ENCODE measurements at regions not wholly inside any gene's neighbourhood (a gene's known extent, or its start where the extent isn't known, plus 50 kb on each side); places are given as distances from the start of the nearest gene placed in this dataset.
A peak's percentile ranks its signal among the peaks of the same experiment; 100 is the strongest.
"Not testable (repeated sequence)": the region's sequence is repeated elsewhere in the genome, so short reads cannot be mapped to it uniquely, and the experiment has no call there.

DNA sequence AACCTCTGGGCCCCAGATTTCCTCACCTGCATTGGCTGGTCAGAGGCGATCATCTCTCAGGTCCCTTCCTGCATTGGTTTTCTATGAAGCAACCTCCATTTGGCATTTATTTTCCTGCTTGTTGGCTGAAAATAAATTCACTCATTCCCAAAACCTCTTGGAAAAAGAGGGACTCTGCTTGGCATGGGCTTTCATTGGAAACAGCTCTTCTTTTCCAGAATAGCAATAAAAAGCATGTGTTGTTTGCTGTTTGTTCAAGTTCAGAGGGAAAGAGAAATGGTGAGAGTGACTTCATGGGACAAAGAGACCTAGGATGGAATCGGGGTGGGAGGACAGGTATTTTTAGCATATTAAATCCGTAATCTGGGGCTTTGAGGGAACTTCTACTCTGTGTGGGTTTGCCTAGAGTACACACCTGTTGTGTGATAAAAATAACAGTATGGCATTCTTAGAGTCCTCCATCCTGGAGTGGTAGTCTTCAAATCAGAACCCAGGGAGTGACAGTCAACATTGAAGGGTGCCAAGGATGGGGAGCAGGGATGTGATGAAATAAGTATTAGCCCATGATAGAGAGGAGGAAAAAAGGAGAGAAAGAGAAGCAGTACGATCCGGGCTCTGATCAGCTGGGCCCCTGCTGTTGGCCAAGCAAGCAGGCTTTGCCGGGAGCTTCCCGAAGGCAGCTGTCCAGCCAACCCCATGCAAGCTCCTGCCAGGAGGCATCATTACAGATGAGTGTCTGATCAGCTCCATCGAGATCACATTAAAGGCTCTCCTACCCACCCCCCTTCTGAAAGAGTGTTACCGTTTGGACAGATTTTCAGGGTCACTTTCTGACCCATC lies 131.9 kb upstream of the NFIA start:
- DNase-seq (ENCODE audit: low read depth, low spot score) = no peak

DNA sequence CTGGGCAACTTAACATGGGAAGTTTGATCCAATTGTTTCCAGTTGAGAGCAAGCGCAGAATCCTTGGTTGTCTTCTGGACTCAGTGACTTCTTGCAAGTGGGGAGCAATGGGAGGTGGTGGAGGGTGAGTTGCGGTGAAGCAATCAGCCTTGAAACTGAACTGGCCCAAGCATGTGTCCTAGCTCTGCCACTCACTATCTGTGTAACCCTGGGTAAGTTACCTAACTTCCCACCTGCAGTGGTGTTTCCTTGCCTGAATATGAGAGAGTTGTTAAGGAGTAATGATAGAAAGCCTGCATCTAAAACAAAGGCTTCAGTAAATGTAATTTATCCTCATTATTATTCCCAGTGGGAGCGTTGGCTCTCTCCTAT lies 132.5 kb upstream of the NFIA start:
- no peak for DNase-seq (ENCODE audit: low read depth, low spot score)

DNA sequence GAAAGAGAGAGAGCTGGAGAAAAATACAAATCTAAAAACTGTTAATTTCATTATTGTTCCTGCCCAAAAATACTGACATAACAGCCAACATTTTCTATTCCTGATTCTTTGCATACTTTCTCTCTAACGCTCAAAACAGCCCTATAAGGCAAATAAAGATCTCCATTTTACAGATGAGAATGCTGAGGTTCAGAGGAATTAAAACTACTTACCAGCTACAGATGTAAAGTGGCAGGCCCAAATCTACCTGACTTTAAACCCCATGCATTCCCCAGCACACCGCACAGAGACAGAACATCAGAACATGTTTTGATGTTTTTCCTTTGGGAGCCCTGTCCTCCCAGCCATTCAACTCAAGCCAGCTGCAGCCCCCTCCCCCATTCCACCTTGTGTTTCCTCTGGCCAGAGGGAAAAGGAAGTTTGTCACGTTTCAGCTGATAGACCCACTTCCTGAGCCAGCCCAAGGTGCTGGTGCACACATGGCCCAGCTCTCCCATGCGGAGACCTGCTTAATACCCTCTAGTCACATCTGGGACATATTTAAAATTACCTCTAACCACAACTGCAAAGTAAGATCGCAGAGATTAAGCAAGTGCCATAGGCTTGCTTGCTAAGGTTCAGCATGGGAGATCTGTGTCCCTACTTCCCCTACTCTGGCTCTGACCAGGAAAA lies 133.1 kb upstream of the NFIA start:
- DNase-seq (ENCODE audit: low read depth, low spot score) = no peak

DNA sequence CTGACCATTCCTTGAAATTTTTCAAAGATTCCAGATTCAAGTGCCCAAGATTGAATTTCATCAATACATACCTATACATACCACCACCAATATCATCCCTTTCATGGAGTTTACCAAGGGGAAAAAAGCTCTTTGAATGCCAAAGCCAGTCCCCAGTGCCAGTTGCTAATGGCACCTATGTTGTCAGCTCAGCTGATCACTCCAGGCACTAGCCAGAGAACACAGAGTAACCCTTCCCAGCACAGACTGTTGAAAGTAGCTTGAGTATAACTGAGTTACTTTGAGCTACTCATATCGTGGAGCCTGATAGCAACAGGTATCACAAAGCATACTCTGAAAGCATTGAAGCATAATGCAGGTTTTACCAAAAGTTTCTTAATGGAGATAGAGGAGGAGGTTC lies 133.9 kb upstream of the NFIA start:
- DNase-seq (ENCODE audit: low read depth, low spot score) = no peak

DNA sequence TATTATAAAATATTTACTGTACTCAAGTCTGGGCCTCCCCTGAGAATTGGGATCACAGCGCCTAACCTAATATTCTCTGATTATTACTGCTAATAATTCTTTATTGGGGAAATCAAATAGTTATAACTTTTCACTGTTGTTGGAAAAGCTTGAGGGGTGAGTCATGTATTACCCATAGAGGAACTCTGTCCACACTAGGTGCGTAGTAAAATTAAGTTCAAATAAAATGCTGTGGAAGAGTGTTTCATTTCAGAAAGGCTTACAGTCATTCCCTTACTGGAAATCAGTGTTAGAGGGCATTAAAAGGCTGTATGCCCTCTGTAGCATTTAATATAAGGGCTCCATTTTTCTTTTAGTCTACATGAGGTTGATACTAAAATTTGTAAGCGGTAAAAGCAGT lies 135.0 kb upstream of the NFIA start:
- DNase-seq (ENCODE audit: low read depth, low spot score) = no peak

DNA sequence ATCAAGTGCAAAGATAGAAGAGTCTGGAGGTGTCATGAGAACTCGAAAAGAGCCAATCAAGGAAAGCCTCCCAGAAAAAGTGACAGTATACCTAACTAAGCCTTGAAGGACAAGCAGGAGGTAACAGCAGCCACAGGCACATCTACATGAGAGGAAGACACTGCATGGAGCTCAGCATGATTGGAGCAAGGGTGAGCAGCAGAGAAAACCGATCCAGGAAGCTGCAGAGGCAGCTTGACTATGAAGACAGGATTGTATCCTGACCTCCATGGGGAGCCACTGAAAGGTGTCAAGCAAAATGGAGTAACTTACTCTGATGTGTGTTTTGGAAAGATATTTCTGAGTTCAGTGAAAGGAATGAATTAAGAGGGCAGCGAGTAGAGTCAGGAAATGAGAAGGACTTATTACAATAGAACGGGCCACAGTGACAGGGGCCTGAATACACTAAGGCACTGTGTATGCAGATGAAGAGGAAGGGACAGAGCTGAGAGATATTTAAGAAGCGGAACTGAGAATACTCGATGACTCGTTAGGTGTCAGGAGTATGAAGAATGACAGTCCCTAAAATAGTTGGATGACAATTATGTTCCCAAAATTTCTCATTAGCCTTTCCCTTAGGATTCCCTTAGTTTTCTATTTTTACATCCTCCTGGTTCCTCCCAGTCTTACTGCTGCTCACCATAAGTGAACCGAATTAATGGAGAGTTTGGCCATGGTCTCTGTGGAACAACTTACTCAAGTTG lies 139.3 kb upstream of the NFIA start:
- DNase-seq (ENCODE audit: low read depth, low spot score) = no peak

DNA sequence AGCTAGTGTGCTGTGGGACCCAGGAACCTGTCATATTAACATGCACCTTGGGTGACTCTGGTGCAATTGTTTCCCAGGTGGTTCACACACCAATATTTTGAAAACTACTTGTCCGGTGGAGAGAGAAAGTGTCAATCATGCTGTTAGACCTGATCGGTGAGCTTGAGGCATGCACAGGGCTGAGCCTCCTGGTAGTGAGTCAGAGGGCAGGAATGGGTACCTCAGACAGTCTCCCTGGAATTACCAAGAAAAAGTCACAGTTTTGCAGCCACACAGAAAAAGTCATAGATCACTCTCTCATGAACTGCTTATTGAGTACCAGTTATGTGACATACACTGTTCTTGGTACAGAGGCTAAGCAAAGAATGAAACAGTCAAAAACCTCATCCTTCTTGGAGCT lies 140.1 kb upstream of the NFIA start:
- DNase-seq (ENCODE audit: low read depth, low spot score) = peak; percentile 58

DNA sequence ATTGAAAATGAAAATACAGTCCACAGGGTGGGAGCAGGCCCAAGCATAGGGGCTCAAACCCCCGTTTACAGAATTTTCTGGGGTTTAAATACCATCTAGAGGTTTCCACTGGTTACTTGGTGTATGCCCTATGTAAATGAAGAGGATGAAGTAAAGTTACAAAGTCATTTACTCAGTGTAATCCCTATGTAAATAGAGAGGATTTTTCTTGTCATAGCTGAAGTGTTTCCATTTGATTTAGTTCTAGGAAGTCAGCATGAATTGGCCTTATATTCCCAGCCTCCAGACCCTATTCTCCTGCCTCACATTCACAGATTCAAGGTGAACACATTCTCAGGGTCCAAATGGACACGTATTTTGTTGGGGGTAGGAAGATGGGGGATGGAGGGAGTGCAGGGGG lies 141.7 kb upstream of the NFIA start:
- not testable (repeated sequence) for DNase-seq (ENCODE audit: low read depth, low spot score)

DNA sequence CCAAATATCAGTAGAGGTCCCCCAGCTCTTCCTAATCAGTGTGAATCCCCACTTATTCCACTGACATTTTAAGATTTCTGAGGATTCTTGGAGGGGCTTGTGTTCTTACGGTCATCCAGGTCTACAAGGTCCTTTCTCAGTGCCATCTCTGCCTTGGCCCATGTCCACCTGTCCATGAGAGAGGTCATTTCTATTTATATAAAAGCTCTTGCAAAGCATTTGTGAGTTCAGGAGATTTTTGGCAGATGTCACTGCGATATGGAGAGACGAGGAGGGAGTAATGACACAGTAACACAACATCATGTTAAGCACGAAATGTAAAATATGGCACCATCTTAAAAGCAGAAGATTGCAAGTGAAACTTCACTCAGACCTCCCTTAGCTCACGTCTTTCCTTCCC lies 144.6 kb upstream of the NFIA start:
- no peak for DNase-seq (ENCODE audit: low read depth, low spot score)

DNA sequence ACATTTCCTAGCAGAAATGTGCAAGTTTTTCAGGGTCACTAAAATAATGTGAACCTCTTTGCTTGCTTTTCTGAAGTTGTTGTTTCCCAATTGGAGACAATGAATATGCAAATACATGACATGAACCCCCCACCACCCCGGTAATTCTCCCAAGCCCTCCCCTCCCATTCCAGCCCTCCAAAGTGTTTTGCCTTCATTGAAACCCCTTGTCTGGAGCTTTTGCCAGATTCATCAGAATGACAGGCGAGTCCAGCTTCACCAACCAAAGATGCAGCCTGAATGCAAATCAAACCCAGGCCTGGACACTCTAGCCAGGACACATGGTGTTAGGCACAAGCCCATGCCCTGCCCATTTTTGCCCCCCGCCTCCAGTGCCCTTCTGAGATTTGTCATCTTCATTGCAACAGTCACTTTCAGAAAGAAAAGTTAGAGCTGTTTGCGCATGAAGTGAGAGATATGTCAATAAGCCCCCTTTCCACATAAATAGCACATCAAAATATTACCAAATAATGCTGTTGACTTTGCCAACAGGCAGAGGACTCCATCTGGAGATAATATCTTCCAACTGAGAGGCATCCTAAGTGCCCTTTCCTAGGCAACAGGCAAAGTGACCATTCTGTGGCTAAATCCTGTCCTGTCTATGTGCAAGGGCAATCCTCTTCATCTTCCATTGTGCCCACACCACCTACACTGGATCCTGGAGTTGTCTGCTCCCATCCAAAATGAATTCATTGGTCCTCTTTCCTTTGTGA lies 145.6 kb upstream of the NFIA start:
- DNase-seq (ENCODE audit: low read depth, low spot score) = no peak

DNA sequence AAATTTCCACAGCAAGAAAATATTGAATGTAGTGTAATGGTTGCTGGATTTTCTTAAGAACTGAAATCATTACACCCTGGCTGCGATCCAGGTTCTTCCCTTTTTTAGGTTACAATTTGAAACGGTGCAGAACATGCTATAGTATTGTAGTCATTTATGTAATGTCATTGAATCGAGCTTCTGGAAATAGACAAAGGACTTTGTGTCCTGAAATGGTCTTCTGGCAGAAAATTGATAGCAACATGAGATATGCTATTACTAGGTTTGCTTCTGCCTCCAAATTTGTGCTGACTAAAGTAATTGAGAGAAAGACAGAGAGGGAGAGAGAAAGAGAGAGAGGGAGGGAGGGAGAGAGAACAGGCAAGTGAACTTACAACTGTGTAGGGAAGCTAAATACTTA lies 146.2 kb upstream of the NFIA start:
- DNase-seq (ENCODE audit: low read depth, low spot score) = no peak

DNA sequence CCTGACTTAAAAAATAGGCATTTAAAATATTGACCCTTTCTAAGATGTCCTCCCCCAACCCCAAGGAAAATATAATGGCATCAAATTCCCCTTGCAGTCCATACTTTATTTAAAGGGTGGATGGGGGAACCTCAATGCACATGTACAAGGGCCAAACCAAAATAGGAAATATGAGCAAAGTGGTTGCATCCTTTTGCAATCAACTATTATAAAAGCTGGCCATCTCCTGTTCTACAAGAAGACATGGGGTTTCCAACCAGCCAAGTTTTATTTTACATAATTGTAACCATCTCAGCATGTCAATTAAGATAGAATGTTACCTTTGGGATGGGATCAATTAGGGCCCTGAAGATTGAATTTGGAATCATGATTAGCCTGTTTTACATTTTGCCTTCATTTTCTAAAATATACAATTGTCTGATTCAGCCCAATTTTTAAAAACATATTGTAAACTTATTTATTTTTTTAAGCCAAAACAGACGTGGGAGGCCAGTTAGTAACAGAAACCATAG lies 146.7 kb upstream of the NFIA start:
- no peak for DNase-seq (ENCODE audit: low read depth, low spot score)

DNA sequence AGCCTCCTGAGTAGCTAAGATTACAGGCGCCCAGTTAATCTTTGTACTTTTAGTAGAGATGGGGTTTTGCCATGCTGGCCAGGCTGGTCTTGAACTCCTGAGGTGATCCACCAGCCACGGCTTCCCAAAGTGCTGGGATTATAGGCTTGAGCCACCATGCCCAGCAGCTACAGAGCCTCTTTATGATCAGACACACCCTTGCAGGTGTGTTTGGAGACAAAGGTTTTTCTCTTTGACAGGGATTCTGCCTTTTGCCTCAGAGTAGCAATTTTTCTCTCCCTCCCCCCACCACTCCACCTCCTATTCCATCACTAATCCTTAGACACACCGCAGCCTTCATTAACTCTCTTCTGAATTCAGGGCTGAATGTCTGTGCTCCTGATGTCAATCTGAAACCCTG lies 152.2 kb upstream of the NFIA start:
- DNase-seq (ENCODE audit: low read depth, low spot score) = no peak

DNA sequence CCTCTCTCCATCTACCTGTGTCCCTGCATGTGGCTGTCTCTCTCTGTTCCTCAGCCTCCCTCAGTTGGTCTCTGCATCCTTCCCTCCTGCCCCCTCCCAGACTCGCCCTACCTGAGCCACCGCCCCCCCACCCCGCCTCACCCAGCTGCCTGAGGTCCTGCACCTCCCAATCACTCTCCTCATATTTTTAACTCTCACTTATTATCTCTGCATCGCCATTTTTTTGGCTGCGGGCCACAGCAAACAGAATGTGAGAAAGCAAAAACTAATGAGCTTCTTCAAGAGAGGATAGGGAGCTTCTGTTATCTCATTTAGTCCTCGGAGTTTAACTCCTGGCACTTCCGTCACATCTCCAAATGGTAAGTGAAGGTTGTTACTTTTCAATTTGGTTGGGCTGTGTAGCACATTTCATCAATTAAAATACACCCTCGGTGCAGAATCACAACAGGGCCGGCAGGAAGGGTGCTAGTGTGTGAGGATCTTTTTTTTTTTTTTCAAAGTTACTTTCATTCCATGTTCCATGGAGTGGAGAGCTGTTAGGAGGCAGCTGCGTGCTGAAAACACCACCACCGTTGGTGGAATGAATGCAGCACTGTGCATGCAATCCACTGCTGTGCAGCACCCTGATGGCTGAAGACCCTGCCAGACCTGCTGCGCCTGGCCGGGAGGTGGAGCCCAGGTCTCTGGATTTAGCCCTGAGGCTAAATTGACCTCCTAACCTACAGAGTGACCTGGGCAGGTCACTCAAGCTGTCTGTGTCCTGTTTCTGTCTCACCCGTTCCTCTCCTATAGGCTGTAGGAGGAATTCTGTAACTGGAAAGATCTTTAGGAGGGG lies 157.2 kb upstream of the NFIA start:
- DNase-seq (ENCODE audit: low read depth, low spot score) = no peak

DNA sequence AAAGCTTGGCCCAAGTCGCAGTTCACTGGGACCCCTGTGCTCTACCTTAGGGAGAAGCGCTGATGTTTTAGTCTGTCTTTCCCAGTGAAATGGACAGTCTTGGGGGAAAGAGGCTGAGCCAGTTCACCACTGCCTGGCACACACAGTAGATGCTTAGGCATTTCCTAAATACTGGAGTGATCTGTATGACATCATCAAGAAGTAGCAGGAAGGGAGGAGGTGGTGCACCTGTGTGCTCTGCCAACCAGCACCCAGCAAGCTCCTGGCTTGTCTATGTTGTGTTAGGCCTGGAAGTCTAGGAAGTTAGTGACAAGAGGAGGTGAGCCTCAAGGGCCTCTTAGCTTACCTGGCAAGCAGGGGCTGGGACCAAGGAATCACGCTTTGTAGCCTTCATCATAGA lies 158.2 kb upstream of the NFIA start:
- no peak for DNase-seq (ENCODE audit: low read depth, low spot score)

DNA sequence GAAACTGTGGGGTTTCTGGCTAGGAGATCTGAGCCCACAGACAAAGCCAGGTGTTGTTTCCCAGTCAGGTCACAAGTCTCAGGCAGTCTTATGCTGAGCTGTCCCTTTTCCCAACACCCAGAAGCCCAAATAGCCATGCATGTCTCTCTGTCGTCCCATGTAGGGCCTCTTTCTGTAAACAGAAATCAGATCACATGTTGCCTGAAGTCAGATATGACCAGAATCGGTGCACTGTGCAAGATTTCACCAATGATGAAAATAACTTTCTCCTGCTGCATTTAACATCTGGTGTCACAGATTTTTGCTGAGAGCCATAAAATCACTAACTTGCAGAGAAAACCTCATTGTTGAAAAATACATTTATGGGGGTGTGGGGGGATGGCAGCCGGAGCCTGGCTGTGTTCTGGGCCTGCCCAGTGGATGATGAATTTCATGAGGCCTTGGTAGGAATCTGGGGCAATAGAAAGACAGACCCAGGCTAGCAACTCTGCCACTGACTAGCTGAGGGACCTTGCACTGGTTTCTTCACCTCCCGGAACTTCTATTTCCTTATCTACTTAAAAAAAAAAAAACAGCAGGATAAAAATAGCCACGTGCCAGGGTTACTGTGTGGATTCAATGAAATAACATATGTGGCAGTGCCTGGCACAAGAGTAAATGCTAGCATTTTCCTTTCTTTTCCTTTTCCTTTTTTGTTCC lies 158.8 kb upstream of the NFIA start:
- DNase-seq (ENCODE audit: low read depth, low spot score) = no peak

DNA sequence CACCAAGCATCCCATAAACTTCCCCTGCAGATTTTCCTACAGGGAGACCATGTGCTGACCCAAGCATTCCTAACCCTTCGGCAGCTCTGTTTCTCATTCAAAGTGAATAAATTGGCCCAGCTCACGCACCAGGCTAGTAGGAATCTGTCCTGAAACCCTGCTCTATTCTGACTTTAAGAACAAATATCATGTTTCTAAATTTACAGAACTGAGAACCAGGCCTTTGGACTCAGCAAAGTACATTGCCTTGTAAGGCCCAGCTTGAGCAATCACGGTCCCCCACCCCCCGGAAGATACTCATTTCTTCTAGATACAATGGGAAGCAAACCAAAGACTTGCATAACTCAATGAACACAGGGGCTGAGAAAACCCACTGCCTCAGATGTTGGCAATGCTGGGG lies 160.1 kb upstream of the NFIA start:
- no peak for DNase-seq (ENCODE audit: low read depth, low spot score)

DNA sequence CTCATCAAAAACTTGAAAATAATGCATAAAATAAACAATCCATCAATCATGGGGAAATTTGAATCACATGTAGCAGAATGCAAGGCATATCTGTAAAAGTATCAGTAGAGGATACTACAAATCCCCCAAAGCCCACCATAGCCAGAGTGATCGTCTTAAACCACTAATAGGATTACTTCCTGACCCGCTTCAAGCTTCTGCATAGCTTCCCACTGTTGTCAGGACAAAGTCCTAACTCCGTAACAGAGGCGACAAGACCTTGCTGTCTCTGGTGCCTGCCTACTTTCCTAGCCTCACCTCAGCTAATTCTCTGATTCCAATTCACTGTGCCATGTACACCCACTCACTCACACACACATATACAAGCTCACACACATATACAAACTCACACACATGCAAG lies 161.2 kb upstream of the NFIA start:
- DNase-seq (ENCODE audit: low read depth, low spot score) = no peak

DNA sequence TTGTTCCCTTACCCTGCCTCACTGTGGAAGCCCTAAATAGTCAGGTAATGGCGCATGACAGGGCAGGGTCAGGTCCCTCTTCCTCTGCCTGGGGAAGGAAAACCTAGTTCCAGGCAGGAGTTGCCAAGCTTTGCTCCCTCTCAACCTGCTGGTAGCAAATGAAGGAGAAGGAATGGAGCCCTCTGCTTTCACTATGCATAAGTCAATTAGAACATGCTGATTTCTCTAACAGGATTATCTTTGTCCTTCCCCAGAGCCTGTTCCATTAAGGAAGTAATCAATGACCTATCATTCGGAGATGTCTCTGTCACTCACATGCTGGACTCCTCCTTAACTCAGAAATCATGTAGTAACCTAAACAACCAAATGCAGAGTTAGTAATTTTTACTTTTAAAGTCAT lies 161.8 kb upstream of the NFIA start:
- DNase-seq (ENCODE audit: low read depth, low spot score) = no peak

DNA sequence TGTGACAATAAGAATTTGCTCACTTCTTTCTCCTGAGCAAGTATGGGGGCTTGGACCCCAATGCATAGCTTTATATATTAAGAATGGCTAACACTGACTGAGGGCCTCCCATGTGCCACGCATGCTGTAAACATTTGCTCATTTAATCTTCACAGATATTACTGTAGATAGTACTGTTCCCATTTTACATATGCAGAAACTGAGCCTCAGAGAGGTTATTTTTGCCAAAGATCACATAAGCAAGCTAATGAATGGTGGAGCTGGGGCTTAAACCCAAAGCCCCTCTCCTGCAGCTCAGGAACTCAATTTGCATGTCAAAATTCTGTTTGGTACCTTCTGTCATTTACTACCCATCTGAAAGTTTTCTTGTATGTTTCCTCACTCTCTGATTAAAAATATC lies 163.5 kb upstream of the NFIA start:
- no peak for DNase-seq (ENCODE audit: low read depth, low spot score)

Data from astrocyte of the hippocampus (primary cell).